ENCODE measurements at regions not wholly inside any gene's neighbourhood (a gene's known extent, or its start where the extent isn't known, plus 50 kb on each side); places are given as distances from the start of the nearest gene placed in this dataset.

DNA sequence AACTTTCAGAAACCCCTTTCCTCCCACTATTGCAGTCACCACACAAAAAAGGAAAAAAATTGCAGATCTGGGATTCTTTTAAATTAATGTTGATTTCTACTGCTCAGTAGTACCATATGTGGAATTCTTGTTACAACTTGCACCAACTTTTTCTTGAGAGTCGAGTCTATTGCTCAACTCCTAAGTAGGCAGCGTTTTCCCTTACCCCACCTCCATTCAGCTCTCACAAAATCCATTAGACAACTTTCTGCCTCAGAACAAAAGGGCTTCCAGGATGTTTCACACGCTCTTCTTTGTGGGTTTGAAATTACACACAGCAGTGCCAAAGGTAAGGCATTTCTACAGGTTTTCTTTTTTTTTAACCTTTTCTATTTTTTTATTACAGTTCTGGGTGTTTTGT, 179.5 kb downstream of the ANXA2 start:
- DNase-seq: no peak

DNA sequence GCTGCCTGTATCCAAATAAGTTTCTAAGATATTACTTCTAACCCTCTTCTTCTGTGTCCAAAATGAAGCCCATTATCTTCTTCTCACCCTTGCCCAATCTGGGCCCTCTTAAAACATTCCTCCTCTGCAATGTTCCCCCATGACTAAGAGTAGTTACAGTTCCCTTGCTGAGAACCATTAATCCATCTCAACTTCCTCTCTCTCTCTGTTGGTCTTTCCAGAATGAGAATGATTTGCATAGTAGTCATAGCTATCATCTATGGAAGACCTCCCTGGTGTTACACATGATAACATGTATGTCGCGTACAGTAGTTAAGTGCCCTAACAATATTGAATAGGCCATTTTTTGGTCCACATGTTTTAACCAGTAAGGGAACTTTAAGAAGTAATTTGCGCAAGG, 177.9 kb downstream of the ANXA2 start:
- DNase-seq: no peak

DNA sequence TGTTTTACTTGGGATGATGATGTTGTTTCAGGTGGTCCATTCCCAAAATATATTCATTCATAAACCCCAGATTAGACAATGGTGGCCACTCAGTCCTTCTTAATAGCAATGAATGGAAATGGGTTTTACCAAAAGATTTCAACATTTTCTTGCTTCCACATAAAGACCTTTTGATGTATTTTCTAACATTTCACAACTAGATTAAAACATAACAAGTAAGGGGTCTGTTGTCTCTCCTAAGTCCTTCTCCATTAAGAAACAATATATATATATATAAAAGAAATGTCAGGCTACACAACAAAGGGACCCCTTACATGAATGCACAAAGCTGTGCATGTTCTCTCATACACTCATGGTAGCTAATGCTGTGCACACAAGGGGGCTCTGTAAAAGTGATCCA, 176.4 kb downstream of the ANXA2 start:
- DNase-seq: no peak

DNA sequence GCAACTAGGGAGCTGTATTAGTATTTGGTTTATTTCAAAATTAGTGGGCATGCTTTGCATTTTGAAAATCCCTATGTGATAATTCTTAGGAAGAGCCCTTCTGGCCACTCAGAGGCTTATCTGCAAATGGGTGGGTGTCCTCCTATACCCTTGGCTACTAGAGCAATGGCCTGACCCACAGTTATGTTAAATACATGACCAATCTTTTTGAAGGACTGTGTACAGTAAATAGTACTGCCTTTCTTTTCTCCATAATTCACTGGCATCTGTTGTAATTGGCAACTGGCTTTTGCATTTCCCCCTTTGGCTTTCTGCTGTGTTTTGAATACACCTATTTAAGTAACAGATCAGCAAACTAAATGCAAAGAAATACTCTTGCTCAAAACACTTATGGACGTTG, 175.4 kb downstream of the ANXA2 start:
- DNase-seq: no peak

DNA sequence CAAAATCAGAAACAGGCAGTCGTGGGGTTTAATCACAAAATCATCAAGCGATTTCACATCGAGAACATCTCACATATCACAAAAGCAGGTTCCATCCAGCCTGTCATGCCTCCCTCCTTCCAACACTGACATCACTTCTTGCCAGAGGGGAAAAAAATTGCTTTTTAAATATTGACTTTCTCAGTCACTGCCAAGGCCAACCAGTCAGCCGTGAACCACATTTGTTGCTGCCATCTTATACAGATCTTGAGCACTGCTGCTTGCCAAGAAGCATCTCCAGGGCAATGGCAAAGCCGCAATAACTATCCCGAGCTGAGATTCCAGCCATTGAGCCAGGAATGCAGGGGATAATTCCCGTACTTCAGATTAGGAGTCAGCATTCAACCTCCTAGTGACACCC, 174.6 kb downstream of the ANXA2 start:
- no peak for DNase-seq

DNA sequence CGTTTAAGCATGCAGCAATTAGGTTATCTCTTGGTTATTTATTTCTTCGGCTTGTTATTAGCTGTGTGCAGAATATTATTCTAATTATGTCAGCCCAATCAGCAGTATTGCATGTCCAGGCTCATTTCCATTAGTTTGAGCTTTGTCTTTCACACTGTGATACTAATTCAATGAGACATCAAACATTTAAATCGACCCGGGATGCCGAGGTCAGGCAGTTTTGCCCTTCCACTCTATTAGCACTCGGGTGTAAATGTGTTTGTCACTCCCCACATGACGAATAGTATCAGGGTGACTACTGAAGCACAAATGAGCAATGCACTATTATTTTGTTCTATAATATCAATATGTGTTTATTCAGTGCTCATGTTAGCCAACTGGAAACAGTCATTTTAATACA, 170.9 kb downstream of the ANXA2 start:
- no peak for DNase-seq

DNA sequence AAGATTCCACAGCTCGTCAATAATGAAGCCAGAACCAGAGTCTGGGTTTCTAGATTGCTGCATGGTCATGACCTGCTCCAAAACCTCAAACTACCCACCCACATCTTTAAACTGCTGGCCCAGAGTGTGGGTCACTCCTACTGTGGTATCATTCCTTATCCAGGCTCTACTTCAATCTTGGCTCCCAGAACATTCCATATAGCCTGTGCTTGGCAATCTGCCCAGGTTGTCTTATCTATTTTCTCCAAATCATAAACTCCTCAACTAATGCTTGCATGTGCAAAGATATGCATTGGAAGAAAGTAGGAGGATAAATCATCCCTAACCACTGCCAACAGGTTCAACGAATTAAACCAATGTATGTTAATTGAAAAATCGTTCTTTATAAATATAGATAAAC, 169.7 kb downstream of the ANXA2 start:
- DNase-seq: no peak

DNA sequence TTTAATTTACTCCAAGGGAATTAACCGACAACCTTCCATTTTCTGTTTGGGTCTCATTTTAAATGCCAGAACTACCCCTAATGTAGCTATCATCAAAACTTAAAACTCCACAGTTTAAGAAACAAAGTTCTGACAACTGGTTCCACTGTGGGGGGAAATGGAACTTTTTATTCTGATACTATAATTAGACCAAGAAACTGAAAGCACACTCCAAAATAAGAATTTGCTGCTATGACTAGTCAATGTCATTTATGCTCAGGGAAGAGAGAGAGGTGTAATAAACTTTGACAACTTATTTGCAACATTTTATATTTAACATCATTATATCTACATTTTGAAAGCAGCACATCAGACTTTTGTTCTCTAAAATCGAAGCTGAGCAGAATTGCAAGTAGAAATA, 169.2 kb downstream of the ANXA2 start:
- DNase-seq: no peak

DNA sequence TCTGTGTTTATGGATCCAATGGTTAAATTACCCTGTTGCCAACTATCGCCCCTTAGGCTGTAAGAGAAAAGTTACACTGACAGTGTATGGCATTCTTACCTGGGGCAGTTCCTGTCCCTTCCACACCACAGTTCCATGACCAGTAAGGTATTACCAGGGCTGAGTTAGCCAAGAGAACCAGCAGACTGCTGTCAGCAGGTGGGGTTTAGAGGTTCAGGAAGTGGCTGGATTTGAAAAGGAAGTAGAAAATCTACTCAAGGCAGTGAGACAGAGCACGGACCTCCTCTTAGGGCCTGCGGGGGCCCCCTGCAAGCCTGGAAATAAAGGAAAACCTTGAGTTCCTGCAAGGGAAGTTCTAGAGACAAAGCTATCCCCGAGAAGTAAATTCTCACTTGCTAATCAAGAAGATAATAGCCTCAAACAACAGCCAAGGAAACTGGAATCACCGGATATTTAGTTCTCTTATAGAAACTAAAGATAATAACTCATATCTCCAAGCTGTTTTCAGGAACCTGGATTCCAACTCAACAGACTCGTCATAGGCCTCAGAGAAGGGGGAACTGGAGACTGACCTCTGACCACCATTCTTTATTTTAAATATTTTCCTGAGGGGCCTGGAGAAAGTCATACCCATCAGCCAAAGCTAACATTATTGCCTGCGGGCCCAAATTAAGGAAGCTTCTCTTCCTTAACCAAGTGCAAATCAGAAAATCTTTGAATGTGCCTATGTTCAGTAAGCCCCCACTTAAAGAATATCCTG, 161.7 kb downstream of the ANXA2 start:
- no peak for DNase-seq

DNA sequence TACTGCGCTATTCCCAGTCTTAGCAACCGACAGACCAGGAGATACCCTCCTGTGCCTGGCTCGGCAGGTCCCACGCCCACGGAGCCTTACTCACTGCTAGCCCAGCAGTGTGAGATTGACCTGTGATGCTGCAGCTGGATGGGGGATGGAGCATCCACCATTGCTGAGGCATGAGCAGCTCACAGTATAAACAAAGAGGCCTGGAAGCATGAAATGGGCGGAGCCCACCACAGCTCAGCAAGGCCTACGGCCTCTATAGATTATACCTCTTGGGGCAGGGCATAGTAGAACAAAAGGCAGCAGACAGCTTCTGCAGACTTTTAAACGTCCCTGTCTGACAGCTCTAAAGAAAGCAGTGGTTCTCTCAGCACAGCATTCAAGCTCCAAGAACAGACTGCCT, 160.3 kb downstream of the ANXA2 start:
- DNase-seq: no peak

DNA sequence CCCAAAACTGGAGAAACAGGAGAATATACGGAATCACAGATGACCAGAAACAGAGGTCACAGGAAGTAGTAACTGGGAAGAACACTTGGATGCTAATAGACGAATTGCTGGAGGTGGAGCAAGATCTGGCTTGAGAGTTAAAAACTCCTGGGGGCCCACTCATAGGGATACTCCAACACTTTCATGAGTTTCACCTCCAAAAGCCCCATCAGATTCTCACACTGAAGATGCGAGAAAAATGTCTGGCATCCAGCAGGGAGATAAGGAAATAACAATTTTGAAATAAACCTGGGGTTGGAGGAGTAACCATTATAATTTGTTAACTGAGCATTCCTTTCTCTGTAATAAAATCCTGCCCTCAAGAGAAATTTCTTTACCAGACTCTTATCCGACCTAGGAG, 154.0 kb downstream of the ANXA2 start:
- no peak for DNase-seq

DNA sequence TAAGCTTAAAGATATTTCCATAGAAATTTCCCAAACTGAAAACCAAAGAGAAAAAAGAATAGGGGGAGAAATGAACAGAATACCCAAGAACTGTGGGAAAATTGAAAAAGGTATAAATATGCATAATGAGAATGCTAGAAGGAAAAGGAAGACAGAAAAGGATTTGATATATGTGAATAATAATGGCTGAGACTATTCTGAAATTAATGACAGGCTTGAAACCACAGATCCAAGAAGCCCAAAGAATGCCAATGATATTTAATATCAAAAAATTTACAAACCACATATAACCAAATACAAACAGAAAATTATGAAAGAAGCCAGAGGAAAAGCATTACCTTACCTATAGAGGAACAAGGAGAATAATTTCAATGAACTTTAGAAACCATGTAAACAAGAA, 153.0 kb downstream of the ANXA2 start:
- DNase-seq: no peak

DNA sequence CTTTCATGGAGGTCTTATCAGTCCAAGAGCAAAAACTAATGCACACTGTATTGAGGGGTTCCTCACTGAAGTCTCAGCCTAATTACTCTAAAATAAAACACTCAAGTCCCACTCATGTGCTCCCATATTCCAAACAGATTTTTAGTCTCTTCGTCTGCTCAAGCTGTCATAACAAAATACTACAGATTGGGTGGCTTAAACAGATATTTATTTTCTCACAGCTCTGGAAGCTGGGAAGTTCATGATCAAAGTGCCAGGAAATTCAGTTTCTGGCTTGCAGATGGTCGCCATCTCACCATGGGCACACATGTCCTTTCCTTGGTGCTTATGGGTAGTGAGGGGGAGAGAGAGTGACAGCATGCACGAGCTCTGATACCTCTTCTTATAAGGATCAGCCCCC, 147.5 kb downstream of the ANXA2 start:
- DNase-seq: no peak

DNA sequence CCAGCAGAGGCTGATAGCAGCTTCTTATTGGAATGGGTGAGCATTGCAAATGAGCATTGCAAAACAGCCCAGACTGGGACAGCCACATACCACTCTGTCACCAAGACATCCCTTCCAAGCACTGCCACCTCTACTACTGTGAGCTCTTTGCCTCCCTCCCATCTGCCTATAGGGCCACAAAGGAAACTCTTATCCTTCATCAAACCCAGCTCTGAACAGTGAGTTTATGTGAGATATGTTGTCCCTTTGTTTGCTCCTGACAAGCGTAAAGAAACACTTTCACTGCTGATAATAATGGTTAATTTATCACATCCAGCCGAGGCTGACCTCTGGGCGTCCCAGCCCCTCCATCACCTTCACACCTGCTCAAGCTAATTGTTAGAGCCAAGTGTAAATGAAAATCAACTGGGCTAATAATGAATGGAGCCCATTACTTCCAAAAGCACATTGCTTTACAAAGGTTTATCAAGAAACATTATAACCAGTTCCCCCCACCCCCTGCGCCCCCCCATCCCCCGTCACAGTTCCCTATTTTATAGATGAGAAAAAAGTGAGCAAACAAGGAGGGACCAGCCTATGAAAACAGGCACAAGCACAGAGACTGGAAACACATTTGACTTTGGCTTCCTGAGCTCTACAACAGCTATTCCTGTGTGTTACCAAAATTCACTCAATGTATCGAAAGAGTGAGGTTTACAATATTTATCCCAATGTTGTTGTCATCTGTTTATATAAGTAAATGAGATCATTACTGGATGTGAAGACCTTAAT, 146.3 kb downstream of the ANXA2 start:
- no peak for DNase-seq

DNA sequence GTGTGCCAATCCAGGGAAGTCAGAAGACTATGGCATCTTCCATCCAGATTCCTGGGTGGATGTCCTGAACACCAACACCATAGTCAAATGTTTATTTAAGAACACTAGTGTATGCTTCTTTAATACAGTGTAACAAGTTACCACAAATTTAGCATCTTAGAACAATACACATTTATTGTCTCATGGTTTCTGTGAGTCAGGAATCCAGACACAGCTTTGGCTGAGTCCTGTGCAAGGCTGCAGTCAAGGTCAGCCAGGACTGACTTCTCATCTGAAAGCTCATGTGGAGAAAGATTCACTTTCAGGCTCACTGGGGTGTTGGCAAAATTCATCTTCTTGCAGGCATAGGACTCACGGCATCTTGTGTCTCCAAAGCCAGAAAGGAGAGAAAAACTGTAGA, 143.4 kb downstream of the ANXA2 start:
- no peak for DNase-seq

DNA sequence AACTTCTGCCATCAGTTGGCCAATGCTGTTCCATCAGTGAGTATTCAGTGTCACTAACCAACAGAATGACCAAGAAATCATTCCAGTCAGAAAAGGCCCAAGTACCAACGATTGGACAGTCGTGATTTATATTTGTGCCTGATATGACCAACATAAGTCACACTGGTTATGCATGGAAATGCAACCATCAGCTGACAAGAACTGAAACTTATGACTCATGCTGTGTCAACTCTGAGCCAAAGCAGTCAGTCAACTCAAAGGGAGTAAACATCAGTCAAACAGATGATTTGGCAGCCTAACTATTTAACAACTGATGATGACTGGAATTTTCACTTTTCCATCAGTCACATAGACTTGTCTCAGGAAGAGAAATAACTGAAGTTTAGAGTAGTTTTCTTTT, 142.4 kb downstream of the ANXA2 start:
- no peak for DNase-seq

DNA sequence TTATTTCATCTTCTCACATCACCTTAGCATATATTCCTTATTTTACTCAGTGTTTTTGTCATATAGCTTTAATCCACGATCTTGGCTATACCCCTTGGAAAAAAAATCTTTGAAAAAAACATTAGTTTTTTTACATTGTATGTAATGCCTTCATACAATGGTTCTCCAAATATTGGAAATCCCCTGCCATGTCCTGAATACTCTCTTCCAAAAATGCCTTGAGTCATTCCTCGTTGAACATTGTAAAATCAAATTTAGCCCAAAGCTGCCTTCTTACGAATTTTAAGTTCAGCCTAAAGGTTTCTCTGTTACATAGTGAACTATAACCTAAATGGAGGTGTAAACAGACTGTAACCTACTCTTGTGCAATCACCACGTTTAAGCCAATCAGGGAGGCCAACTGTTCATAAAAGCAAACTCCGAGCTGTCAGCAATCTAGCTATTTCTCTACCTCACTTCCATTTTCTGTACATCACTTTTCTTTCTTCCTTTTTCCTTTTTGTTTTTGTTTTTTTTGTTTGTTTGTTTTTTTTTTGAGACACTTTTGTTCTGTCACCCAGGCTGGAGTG, 140.1 kb downstream of the ANXA2 start:
- DNase-seq: no peak

DNA sequence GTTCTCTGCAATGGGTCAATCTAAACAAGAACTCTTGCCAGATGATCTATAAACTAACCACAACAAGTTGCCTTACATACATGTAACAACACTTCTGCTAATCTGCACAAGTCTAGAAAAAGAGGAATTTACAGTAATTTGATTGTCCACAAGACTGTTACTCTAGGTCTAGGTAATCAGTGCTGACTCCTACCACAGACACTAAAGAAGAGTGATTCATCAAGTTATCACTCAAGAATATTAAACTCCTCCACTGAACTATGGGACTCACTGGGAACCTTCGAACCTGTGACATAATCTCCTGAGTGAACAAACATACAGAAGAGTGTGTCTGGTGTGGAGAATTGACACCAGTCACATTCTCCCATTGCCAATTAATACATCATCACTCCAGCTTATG, 138.3 kb downstream of the ANXA2 start:
- DNase-seq: no peak

DNA sequence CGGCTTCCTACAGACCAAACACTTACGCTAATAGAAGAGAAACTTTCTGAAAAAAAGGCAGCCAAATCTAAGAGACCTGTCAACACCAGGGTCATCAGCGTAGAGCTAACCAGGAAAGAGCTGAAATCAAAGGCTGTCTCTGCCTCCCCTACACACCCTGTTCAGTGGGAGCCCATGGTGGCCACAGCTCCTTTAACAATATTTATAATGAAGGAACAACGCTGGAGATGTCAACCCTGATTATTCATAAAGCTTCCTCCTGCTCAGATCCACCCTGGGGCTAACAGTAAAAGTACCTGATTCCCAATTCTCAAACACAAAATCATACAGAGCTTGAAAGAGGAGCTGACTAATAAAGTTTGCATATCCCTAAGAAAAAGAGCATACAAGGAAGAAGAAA, 133.7 kb downstream of the ANXA2 start:
- DNase-seq: no peak

DNA sequence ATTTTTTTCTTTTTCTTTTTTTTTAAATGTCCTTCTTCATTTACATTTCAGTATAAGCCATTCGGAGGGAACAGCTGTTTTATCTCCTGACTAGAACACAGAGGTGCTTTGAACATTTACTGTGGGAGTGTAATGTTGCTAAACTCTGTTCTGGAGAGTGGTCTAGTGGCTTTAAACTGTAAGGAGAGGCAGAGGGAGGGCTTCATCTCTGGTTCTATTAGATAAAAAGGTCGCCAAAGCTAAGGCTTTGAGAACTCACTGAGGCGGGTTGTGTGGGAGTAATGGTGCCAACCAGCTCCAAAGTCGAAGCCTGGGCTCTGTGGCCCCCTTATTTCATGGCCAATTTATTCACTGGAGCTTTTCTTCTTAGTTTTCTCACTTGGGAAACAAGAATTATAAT, 133.2 kb downstream of the ANXA2 start:
- DNase-seq: no peak

DNA sequence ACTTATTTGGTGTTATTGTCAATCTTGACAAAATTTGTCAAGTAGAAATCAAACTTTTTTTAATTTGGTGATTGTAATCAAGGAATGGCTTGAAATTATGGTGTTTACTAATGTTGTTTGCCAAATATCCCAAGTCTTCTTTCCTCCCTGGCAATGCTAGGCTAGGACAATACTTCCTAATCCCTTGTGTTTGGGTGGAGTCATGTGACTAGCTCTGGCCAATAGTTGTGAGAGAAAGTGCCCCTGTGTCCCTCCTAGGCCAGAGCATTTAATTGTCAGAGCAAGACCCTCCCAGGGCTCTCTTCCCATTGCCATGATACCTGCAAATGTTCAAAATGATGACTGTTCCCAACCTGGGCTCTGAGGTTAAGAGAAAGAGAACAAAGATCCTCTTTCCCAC, 132.7 kb downstream of the ANXA2 start:
- DNase-seq: no peak

DNA sequence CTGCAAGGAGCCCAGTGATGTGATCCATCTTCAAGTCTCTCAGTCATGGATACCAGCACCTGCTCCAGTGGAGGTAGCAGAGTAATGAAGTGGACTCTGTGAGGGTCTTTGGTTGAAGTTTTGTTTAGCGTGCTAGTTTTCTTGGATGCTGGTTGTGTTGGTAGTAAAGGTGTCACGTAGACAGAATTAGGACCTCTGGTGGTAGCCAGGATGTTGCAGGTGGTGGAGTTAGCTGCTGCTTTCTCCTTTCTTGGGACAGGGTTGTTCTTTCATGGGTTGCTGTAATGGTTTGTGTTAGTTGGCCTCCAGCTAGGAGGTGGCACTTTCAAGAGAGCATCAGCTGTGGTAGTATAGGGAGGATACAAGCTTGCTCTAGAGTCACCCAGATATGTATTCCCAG, 125.2 kb downstream of the ANXA2 start:
- DNase-seq: no peak

DNA sequence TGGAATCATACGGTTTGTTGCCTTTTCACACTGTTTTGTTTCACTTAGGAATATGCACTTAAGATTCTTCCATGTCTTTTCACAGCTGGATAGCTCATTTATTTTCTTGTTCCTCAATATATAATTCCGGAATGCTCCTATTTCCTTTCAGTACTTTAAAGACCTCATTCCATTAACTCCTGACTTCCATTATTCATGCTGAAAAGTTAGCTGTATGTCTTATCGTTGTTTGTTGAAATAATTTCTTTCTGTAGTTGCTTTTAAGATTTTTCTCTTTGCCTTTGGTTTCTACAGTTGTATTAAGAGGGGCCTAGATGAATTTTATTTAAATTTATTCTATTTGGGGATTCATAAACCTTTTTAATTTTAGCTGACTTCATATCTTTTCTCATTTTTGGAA, 122.2 kb downstream of the ANXA2 start:
- DNase-seq: no peak

DNA sequence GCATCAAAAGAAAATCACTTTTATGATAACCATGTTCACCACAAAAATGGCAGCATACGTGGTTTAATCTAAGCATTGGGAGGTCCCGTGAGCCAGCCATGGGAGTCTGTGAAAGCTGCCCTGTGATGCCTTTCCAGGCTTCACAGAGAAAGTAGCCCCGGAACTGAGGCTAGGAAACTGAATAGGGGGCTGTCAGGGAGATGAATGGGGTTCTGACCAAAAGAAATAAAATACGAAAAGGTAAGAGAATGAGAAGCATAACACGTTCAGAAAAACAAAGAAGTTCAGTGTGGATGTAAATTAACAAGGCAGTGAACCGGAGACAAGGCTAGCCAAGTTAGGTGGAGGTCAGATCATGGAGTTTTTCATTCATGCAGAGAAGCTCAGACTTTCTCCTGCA, 118.9 kb downstream of the ANXA2 start:
- no peak for DNase-seq

DNA sequence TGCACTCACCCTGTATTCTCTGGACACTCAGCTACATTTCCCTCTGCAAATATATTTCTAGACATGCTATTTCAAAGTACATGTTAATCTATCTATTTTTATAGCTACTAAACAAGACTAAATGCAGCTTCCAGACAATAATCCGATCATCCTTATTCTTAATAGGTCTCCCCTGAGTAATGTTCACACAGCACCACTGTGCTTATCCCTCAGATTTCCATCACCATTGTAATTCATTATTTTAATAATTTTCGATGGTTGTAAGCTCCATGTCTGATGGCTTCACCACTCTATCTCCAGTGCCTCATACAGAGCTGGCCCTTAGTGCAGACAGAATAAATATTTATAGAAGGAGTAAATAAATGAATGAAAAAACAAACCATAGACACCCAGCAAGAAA, 117.5 kb downstream of the ANXA2 start:
- no peak for DNase-seq
